ENCODE measurements at regions not wholly inside any gene's neighbourhood (a gene's known extent, or its start where the extent isn't known, plus 50 kb on each side); places are given as distances from the start of the nearest gene placed in this dataset.

DNA sequence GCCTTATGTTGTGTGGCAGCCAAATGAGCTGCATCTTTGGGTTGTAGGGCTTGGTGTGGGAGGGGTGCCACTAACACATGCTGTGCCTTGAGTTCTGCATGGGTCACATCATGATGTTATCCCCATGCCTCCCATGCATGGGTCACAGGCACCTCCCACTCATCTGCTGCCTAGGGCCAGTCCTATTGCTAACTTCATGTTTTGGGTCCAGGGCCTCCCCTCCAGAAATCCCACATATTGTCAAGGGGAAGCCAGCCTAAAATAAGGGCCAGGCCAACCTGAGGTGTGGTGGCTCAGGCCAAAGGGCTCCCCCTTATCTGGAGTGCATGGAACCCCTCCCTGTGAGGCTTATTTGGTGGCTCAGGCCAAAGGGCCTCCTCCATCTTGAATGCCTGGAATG, 299.0 kb downstream of the RPS24 start:
- H3K27me3 ChIP-seq, result no peaks in the 10 kb centered on the region
- H3K9me3 ChIP-seq (ENCODE audit: low read depth), result no peaks in the 10 kb centered on the region
- no peaks in the 10 kb centered on the region for H3K36me3 ChIP-seq
- H3K4me3 ChIP-seq, result no peak overlapping the region
- H3K27ac ChIP-seq, result no peak overlapping the region
- DNase-seq (ENCODE audit: low read depth in 1 of 2, low spot score in 1 of 2), result no peak
- TF ChIP-seq, protein P1, sequence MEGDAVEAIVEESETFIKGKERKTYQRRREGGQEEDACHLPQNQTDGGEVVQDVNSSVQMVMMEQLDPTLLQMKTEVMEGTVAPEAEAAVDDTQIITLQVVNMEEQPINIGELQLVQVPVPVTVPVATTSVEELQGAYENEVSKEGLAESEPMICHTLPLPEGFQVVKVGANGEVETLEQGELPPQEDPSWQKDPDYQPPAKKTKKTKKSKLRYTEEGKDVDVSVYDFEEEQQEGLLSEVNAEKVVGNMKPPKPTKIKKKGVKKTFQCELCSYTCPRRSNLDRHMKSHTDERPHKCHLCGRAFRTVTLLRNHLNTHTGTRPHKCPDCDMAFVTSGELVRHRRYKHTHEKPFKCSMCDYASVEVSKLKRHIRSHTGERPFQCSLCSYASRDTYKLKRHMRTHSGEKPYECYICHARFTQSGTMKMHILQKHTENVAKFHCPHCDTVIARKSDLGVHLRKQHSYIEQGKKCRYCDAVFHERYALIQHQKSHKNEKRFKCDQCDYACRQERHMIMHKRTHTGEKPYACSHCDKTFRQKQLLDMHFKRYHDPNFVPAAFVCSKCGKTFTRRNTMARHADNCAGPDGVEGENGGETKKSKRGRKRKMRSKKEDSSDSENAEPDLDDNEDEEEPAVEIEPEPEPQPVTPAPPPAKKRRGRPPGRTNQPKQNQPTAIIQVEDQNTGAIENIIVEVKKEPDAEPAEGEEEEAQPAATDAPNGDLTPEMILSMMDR (IDR thresholded peaks at IDR 0.05; ENCODE audit: low read depth, low read length), result no peak
- H3K4me1 ChIP-seq (ENCODE audit: low read depth), result no peaks in the 10 kb centered on the region

DNA sequence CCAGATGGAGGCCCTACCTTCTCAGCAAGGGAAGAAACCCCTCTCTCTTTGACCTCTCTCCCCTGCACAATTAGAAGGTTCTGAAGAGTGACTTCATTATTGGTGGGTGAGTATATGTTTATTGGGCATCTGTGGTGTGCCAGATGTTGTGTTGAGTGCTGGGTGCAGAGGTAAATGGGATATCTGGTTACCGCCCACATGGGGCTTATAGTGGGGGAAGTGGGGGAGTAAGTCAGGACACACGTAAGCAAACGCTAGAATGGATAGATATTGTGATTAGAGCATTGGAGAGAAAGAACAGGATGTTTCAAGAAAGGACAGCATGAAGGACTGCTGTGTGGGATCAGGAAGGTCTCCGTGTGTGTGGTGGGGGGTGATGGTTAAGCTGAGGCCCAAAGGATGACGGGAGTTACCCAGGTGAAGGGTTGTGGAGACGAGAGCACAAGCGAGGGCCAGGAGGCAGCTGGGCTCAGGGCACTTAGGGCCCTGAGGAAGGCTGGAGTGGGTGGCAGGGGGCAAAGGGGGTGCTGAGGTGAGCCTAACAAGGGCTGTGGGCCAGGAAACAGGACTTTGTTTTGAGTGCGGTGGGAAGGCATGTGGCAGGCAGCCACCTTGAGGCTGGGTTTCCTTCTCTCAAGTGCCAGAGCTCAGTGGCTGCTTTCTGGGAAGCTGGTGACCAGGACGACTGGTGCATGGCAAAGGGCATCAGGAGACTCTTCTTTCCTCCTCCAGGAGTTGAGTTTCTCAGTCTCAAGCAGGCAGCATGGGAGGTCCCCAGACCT, 299.9 kb downstream of the RPS24 start:
- Histone ChIP-seq H3K27ac (no peak overlapping the region), H3K4me3 (no peak overlapping the region), H3K9me3 (ENCODE audit: low read depth) (no peaks in the 10 kb centered on the region), H3K27me3 (no peaks in the 10 kb centered on the region), H3K36me3 (no peaks in the 10 kb centered on the region), H3K4me1 (ENCODE audit: low read depth) (no peaks in the 10 kb centered on the region)
- TF ChIP-seq, protein P1 (IDR thresholded peaks at IDR 0.05; ENCODE audit: low read depth, low read length), result no peak
- DNase-seq (ENCODE audit: low read depth in 1 of 2, low spot score in 1 of 2), result no peak

DNA sequence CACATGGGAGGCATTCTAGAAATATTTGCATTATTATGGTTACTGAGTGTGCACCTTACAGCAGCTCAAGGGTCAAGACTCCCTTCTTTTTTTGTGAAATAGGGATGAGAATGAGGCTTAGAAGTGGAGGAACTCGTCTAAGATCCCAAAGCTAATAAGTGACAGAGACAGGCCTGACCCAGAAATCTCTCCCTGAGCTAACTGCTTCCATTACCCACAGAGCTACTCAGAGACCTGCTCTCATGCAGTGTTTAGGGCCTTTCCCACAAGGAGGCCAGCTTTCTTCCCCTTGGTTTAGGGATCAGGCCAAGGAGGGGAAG, 301.7 kb downstream of the RPS24 start:
- Histone ChIP-seq H3K27ac (no peak overlapping the region), H3K36me3 (no peaks in the 10 kb centered on the region), H3K9me3 (ENCODE audit: low read depth) (no peaks in the 10 kb centered on the region), H3K27me3 (no peaks in the 10 kb centered on the region), H3K4me1 (ENCODE audit: low read depth) (no peaks in the 10 kb centered on the region), H3K4me3 (no peak overlapping the region)
- no peak for DNase-seq (ENCODE audit: low read depth in 1 of 2, low spot score in 1 of 2)
- TF ChIP-seq, protein P1 (IDR thresholded peaks at IDR 0.05; ENCODE audit: low read depth, low read length), result no peak

DNA sequence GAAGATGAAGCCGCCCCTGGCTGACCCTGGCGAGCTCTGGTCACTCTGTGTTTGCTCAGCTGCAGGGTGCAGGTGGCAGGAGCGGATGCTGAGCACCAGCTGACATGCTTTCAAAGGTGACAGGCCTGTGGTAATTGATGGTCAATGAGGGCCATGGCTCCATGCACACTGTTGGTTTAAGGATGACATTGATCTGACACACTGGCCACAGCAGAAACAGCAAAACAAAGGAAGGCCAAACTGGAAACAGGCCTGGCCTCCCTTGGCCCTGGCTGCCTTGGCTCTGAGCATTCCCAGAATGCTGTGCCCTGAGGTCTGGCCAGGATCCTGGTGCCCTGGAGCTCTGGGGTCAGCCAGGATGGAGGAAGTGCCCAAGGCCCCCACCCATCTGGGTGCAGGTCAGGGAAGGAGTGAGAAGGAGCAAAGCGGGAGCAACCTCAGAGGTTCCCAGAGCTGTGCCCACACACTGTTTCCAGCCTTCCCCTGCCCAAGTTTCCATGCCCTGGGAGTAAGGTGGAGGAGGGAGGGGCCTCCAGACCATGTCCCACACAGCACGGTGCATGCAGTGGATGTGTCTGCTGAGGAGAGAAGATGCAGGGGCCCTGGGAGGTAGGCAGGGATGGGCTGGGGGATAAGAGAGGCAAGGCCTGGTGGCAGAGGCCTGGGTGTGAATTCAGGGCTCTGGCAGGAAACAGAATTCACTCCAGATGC, 302.2 kb downstream of the RPS24 start:
- no peak for DNase-seq (ENCODE audit: low read depth in 1 of 2, low spot score in 1 of 2)
- TF ChIP-seq, protein P1 (IDR thresholded peaks at IDR 0.05; ENCODE audit: low read depth, low read length), result no peak
- no peak overlapping the region for H3K27ac ChIP-seq
- H3K36me3 ChIP-seq, result no peaks in the 10 kb centered on the region
- H3K9me3 ChIP-seq (ENCODE audit: low read depth), result no peaks in the 10 kb centered on the region
- H3K4me1 ChIP-seq (ENCODE audit: low read depth), result no peaks in the 10 kb centered on the region
- H3K4me3 ChIP-seq, result no peak overlapping the region
- no peaks in the 10 kb centered on the region for H3K27me3 ChIP-seq

DNA sequence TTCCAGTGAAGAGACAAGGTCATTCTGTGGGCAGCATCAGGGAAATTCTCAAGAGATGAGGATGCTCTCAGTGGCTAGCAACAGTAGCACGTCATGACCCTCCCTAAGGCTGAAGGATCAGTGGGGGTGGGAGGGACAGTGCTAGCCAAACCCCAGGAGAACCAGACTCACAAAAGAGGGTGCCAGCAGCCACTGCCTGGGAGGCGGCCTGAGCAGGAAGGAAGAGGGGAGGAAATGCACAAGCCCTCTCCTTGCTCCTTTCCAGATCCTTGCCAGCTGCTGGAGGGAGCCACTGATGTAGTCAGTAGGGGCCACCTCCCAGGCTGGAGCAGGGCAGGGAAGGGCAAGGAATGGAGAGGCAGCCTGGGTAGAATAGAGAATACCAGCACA, 302.7 kb downstream of the RPS24 start:
- Histone ChIP-seq H3K36me3 (no peaks in the 10 kb centered on the region), H3K27me3 (no peaks in the 10 kb centered on the region), H3K4me3 (no peak overlapping the region), H3K27ac (no peak overlapping the region), H3K9me3 (ENCODE audit: low read depth) (no peaks in the 10 kb centered on the region), H3K4me1 (ENCODE audit: low read depth) (no peaks in the 10 kb centered on the region)
- TF ChIP-seq, protein P1 (IDR thresholded peaks at IDR 0.05; ENCODE audit: low read depth, low read length), result no peak
- DNase-seq (ENCODE audit: low read depth in 1 of 2, low spot score in 1 of 2), result peak in 1 of 2 donors; percentile 66

Measured in cardiac muscle cell (in vitro differentiated cells and primary cell).